Vagina (tissue), 2 donors: ENCODE measurements at regions not wholly inside any gene's neighbourhood (a gene's known extent, or its start where the extent isn't known, plus 50 kb on each side); places are given as distances from the start of the nearest gene placed in this dataset.

Source experiments
- POLR2A ChIP-seq, 2 donors: fragments of 450-650 bp; IDR thresholded peaks; one replicate each; pipeline ENCODE4 v1.6.1; 2017; ENCODE audit warnings: antibody characterized with exemption in 2 of 2, mild to moderate bottlenecking in 2 of 2, moderate library complexity in 2 of 2
- TF ChIP-seq, protein P1 (sequence below), 3 experiments: fragments of 450-650 bp in 2 of 3; fragments of 200-600 bp in 1 of 3; sonication (generic) in 1 of 3; IDR thresholded peaks; one replicate each; pipeline ENCODE4 v1.5.1; 2017 to 2019; ENCODE audit warnings: antibody characterized with exemption in 3 of 3, mild to moderate bottlenecking in 2 of 3, moderate library complexity in 2 of 3

DNA sequence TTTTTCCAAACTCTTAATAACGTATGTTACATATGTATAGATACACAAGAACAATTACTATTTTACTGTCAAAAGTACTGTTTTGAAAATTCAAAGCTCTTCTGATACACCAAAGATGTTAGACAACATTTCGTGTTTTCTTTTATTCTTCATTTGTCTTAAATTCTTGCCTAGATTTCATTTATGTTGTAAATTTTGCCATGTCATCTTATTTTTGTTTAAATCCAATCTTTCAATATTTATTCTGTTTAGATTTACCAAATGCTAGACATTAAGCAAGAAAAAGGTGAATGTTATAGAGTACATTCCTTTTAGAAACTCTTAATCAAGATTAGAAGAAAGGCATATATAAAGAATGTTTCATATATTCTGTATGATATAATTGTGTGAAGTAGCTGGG lies 876.9 kb downstream of the KCNT2 start:
- no peak for TF ChIP-seq POLR2A (IDR thresholded peaks at IDR 0.05)
- TF ChIP-seq, protein P1, sequence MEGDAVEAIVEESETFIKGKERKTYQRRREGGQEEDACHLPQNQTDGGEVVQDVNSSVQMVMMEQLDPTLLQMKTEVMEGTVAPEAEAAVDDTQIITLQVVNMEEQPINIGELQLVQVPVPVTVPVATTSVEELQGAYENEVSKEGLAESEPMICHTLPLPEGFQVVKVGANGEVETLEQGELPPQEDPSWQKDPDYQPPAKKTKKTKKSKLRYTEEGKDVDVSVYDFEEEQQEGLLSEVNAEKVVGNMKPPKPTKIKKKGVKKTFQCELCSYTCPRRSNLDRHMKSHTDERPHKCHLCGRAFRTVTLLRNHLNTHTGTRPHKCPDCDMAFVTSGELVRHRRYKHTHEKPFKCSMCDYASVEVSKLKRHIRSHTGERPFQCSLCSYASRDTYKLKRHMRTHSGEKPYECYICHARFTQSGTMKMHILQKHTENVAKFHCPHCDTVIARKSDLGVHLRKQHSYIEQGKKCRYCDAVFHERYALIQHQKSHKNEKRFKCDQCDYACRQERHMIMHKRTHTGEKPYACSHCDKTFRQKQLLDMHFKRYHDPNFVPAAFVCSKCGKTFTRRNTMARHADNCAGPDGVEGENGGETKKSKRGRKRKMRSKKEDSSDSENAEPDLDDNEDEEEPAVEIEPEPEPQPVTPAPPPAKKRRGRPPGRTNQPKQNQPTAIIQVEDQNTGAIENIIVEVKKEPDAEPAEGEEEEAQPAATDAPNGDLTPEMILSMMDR (IDR thresholded peaks at IDR 0.05): no peak
